CD8-positive, alpha-beta memory T cell (primary cell): ENCODE measurements at regions not wholly inside any gene's neighbourhood (a gene's known extent, or its start where the extent isn't known, plus 50 kb on each side); places are given as distances from the start of the nearest gene placed in this dataset.

Experiments used
- CTCF ChIA-PET: fragments of 350-600 bp; sonication (Branson Sonifier 250); formaldehyde crosslinking; loops from one replicate; lab custom pipeline; 2021; ENCODE audit warnings: antibody characterized with exemption; lab: Charles Lee
- POLR2A ChIA-PET: fragments of 350-600 bp; sonication (Branson Sonifier 250); formaldehyde crosslinking; loops from one replicate; lab custom pipeline; 2021; ENCODE audit warnings: antibody characterized with exemption; lab: Charles Lee
- DNase-seq, 5 donors: peaks; one replicate each; pipeline versions ENCODE4 v3.0.0 to v3.0.0-alpha.2; 2020 to 2022; ENCODE audit warnings: mixed read lengths in 1 of 5
- H3K27ac ChIP-seq: one replicate; pipeline ENCODE4 v1.7.0; 2013; ENCODE audit warnings: low read depth, mild to moderate bottlenecking, low read length, moderate library complexity
- H3K27me3 ChIP-seq: 2 replicates; pipeline ENCODE4 v1.7.0; 2013; ENCODE audit warnings: low read length, mild to moderate bottlenecking; ENCODE audit not compliant: insufficient read depth, poor library complexity, severe bottlenecking
- H3K36me3 ChIP-seq: 2 replicates; pipeline ENCODE4 v1.7.0; 2013; ENCODE audit warnings: mild to moderate bottlenecking, low read length, moderate library complexity; ENCODE audit not compliant: insufficient read depth
- H3K4me1 ChIP-seq: 2 replicates; pipeline ENCODE4 v1.7.0; 2013; ENCODE audit warnings: mild to moderate bottlenecking, low read length, moderate library complexity; ENCODE audit not compliant: insufficient read depth
- H3K4me3 ChIP-seq: 2 replicates; pipeline ENCODE4 v1.7.0; 2013; ENCODE audit warnings: mild to moderate bottlenecking, low read length
- H3K9me3 ChIP-seq: 2 replicates; pipeline ENCODE4 v1.7.0; 2013; ENCODE audit warnings: mild to moderate bottlenecking, low read length
- H3K27ac Mint-ChIP-seq, 8 donors: one replicate each; pipeline ENCODE4 v1.8.0; 2020 to 2021; ENCODE audit warnings: mixed read lengths in 8 of 8, mild to moderate bottlenecking in 6 of 8, inconsistent platforms in 3 of 8, moderate library complexity in 3 of 8
- H3K27me3 Mint-ChIP-seq, 2 donors: one replicate each; pipeline ENCODE4 v1.8.0; 2020 to 2021; ENCODE audit warnings: mixed read lengths in 2 of 2, mild to moderate bottlenecking in 1 of 2, moderate library complexity in 1 of 2
- H3K36me3 Mint-ChIP-seq, 3 donors: one replicate each; pipeline ENCODE4 v1.8.0; 2020 to 2021; ENCODE audit warnings: mixed read lengths in 3 of 3, inconsistent platforms in 1 of 3, mild to moderate bottlenecking in 1 of 3
- H3K4me1 Mint-ChIP-seq, 3 donors: one replicate each; pipeline ENCODE4 v1.8.0; 2020 to 2021; ENCODE audit warnings: mixed read lengths in 3 of 3, inconsistent platforms in 1 of 3, mild to moderate bottlenecking in 1 of 3
- H3K4me3 Mint-ChIP-seq, 7 donors: one replicate each; pipeline ENCODE4 v1.8.0; 2020 to 2021; ENCODE audit warnings: mixed read lengths in 7 of 7, mild to moderate bottlenecking in 6 of 7, moderate library complexity in 4 of 7, inconsistent platforms in 2 of 7
- H3K9me3 Mint-ChIP-seq, 5 donors: one replicate each; pipeline ENCODE4 v1.8.0; 2020 to 2022; ENCODE audit warnings: mixed read lengths in 5 of 5, mild to moderate bottlenecking in 3 of 5, moderate library complexity in 2 of 5, inconsistent platforms in 1 of 5

DNA sequence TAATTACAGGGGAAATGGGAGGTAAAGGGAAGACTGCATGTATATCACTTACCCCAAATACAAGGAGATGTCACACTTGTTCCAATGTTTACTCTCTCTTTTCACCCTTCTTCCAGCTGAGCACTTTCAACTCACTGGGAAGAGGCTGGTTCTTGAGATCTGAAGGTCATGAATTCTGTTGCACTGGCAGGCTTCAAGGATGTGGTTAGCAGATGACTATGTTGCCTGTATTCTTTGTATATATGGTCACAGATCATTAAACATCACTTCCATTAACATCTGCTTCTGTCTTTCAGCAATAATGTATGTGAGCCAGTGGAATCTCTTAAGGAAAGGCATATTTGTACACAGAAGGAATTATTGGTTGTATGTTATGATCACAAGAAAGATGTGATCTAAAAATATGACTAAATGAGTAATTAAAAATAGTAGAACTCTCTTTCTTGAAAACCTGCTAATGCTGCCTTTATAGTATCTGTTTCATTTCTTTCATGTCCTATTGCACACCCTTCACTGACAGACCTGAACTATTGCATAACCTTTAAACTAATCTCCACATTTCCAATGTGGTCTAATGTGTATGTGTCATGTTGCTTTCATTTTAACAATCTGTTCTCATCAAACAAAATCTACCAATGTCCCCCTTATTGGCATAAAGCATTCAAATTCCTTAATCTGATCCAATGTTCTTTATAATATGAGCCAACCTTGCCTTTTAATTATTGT, 131.4 kb upstream of the EPHA7 start:
- no peak for DNase-seq
- no peak overlapping the region for H3K27ac ChIP-seq
- H3K9me3 Mint-ChIP-seq: peaks cover 2 to 12% (median 6%) of the 10 kb centered on the region in 5 donors
- H3K4me1 Mint-ChIP-seq: no peaks in the 10 kb centered on the region
- H3K4me1 ChIP-seq: no peaks in the 10 kb centered on the region
- no peaks in the 10 kb centered on the region for H3K36me3 ChIP-seq
- CTCF ChIA-PET: no interaction called here
- POLR2A ChIA-PET: no interaction called here
- H3K4me3 Mint-ChIP-seq: no peak overlapping the region
- H3K27me3 Mint-ChIP-seq: no peaks in the 10 kb centered on the region
- H3K27ac Mint-ChIP-seq: no peak overlapping the region
- no peaks in the 10 kb centered on the region for H3K27me3 ChIP-seq
- H3K9me3 ChIP-seq: no peaks in the 10 kb centered on the region
- H3K4me3 ChIP-seq: no peak overlapping the region
- H3K36me3 Mint-ChIP-seq: no peaks in the 10 kb centered on the region

DNA sequence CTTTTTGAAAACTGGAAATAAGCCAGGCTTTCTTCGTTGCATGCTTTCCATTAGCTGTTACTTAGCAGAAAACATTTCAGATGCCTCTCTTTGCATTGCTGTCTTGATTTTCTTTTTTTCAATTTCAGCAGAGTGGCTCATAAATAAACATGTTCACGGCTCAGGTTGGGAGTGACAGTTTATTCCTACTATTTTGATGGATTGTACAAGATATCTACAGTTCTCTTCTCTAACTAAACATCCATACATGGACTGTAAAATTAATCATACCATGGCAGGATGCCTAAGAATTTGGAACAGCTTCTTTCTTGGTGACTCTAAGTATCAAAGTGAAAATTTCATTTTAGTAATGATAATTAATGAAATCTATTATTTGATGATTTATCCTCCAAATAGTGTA, 130.5 kb upstream of the EPHA7 start:
- Mint-ChIP-seq H3K4me1 (no peaks in the 10 kb centered on the region), H3K36me3 (no peaks in the 10 kb centered on the region), H3K4me3 (no peak overlapping the region), H3K9me3 (peaks cover 2 to 12% (median 8%) of the 10 kb centered on the region in 5 donors), H3K27ac (no peak overlapping the region), H3K27me3 (no peaks in the 10 kb centered on the region)
- no peaks in the 10 kb centered on the region for H3K27me3 ChIP-seq
- no peaks in the 10 kb centered on the region for H3K9me3 ChIP-seq
- ChIA-PET CTCF (no interaction called here), POLR2A (no interaction called here)
- no peak for DNase-seq
- no peak overlapping the region for H3K27ac ChIP-seq
- H3K4me1 ChIP-seq: no peaks in the 10 kb centered on the region
- H3K4me3 ChIP-seq: no peak overlapping the region
- no peaks in the 10 kb centered on the region for H3K36me3 ChIP-seq

DNA sequence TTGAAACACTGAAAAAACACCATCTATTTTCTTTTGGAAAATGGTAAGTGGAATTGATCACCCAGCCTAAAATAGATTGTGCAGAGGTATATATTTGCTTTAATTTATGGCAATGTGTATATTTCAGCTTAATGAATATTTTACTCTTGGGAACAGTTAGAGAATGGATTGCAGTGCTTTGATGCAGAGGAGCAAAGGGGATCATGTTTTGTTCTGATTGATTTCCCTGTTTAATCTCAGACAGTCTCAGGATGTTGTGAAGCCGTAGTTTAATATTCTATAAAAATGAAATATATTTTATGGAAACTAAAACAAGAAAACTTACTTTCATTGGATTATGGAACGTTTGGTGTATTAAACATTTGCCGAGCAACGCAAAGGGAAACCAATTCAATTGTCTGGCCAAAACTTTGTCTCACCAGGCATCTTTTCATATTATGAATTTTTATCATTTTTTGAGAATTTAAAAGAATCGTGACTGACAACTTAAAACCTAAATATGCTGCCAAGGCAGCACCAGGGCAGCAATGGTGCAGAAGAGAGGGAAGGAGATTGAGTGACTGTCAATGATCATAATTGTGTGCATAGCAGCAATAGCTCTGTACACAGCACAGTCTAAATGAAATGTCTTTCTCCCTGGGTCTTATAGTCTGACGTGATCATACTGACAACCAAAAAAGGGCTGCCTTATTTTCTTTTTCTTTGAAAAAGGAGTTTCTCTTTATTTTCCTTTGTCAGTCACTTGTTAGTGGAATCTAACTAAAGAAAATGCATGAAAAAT, 105.5 kb upstream of the EPHA7 start:
- Histone ChIP-seq H3K9me3 (no peaks in the 10 kb centered on the region), H3K27me3 (no peaks in the 10 kb centered on the region), H3K27ac (no peak overlapping the region), H3K36me3 (no peaks in the 10 kb centered on the region), H3K4me1 (no peaks in the 10 kb centered on the region), H3K4me3 (no peak overlapping the region)
- no peaks in the 10 kb centered on the region for H3K36me3 Mint-ChIP-seq
- CTCF ChIA-PET: no interaction called here
- POLR2A ChIA-PET: no interaction called here
- H3K4me3 Mint-ChIP-seq: no peak overlapping the region
- peaks cover 2 to 5% (median 3%) of the 10 kb centered on the region in 5 donors for H3K9me3 Mint-ChIP-seq
- DNase-seq: no peak
- H3K4me1 Mint-ChIP-seq: no peaks in the 10 kb centered on the region
- no peak overlapping the region for H3K27ac Mint-ChIP-seq
- H3K27me3 Mint-ChIP-seq: no peaks in the 10 kb centered on the region

DNA sequence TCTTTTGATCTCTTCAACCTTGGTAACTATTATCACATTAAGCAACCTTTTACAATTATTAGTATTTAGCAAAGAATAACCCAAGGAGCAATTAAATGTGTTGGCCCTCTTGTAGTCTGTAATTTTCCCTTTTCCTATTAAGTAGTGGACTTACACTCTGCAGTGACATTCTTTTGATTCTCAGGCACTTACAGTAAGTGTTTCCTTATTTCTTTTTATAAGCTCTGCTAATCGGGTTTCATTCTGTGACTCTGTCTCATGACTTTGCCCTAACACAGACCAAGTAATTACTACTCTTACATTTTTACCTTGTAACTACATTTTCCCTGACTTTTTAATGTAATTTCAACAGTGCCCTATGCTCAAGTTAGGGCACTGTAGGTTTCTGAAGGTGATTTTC, 104.0 kb upstream of the EPHA7 start:
- no peak for DNase-seq
- peaks cover 6 to 13% (median 7%) of the 10 kb centered on the region in 5 donors for H3K9me3 Mint-ChIP-seq

GRCh38 chr6:93516441-93516840, 97.1 kb upstream of the EPHA7 start:
- POLR2A ChIA-PET: no interaction called here
- Histone ChIP-seq H3K9me3 (no peaks in the 10 kb centered on the region), H3K36me3 (no peaks in the 10 kb centered on the region), H3K27ac (no peak overlapping the region), H3K27me3 (no peaks in the 10 kb centered on the region), H3K4me3 (no peak overlapping the region), H3K4me1 (no peaks in the 10 kb centered on the region)
- Mint-ChIP-seq H3K27ac (no peak overlapping the region), H3K9me3 (peaks cover 4 to 23% (median 10%) of the 10 kb centered on the region in 5 donors), H3K4me1 (no peaks in the 10 kb centered on the region), H3K27me3 (no peaks in the 10 kb centered on the region), H3K36me3 (no peaks in the 10 kb centered on the region), H3K4me3 (no peak overlapping the region)
- no peak for DNase-seq
- CTCF ChIA-PET: no interaction called here

More for the DNA sequence above, 104.0 kb upstream of the EPHA7 start:
- no peaks in the 10 kb centered on the region for H3K27me3 ChIP-seq
- CTCF ChIA-PET: no interaction called here
- H3K4me1 ChIP-seq: no peaks in the 10 kb centered on the region
- Mint-ChIP-seq H3K27ac (no peak overlapping the region), H3K4me1 (no peaks in the 10 kb centered on the region), H3K36me3 (no peaks in the 10 kb centered on the region), H3K4me3 (no peak overlapping the region), H3K27me3 (no peaks in the 10 kb centered on the region)
- no peaks in the 10 kb centered on the region for H3K9me3 ChIP-seq
- POLR2A ChIA-PET: no interaction called here
- no peak overlapping the region for H3K27ac ChIP-seq
- no peak overlapping the region for H3K4me3 ChIP-seq
- no peaks in the 10 kb centered on the region for H3K36me3 ChIP-seq

- H3K4me3 Mint-ChIP-seq: no peak overlapping the region
- no peak for DNase-seq
- no peaks in the 10 kb centered on the region for H3K36me3 Mint-ChIP-seq
- no peaks in the 10 kb centered on the region for H3K27me3 Mint-ChIP-seq
- Histone ChIP-seq H3K4me3 (no peak overlapping the region), H3K9me3 (no peaks in the 10 kb centered on the region), H3K36me3 (no peaks in the 10 kb centered on the region), H3K27ac (no peak overlapping the region), H3K4me1 (no peaks in the 10 kb centered on the region), H3K27me3 (no peaks in the 10 kb centered on the region)
- peaks cover 4 to 23% (median 10%) of the 10 kb centered on the region in 5 donors for H3K9me3 Mint-ChIP-seq
- H3K4me1 Mint-ChIP-seq: no peaks in the 10 kb centered on the region
- H3K27ac Mint-ChIP-seq: no peak overlapping the region
- CTCF ChIA-PET: no interaction called here
- POLR2A ChIA-PET: no interaction called here
Measured at GRCh38 chr6:93515736-93516135, 96.4 kb upstream of the EPHA7 start.

GRCh38 chr6:93498713-93499112, 79.4 kb upstream of the EPHA7 start:
- Mint-ChIP-seq H3K9me3 (peaks cover 0 to 24% (median 6%) of the 10 kb centered on the region in 5 donors), H3K27me3 (no peaks in the 10 kb centered on the region), H3K4me1 (no peaks in the 10 kb centered on the region), H3K36me3 (no peaks in the 10 kb centered on the region), H3K4me3 (no peak overlapping the region), H3K27ac (no peak overlapping the region)
- POLR2A ChIA-PET: no interaction called here
- Histone ChIP-seq H3K9me3 (no peaks in the 10 kb centered on the region), H3K36me3 (no peaks in the 10 kb centered on the region), H3K4me3 (no peak overlapping the region), H3K4me1 (no peaks in the 10 kb centered on the region), H3K27ac (no peak overlapping the region), H3K27me3 (no peaks in the 10 kb centered on the region)
- DNase-seq: no peak
- CTCF ChIA-PET: no interaction called here

GRCh38 chr6:93496548-93496947, 77.2 kb upstream of the EPHA7 start:
- Histone ChIP-seq H3K27me3 (no peaks in the 10 kb centered on the region), H3K27ac (no peak overlapping the region), H3K36me3 (no peaks in the 10 kb centered on the region), H3K9me3 (no peaks in the 10 kb centered on the region), H3K4me1 (no peaks in the 10 kb centered on the region), H3K4me3 (no peak overlapping the region)
- Mint-ChIP-seq H3K27me3 (no peaks in the 10 kb centered on the region), H3K4me3 (no peak overlapping the region), H3K27ac (no peak overlapping the region), H3K36me3 (no peaks in the 10 kb centered on the region), H3K9me3 (peaks cover 0 to 32% (median 7%) of the 10 kb centered on the region in 5 donors), H3K4me1 (no peaks in the 10 kb centered on the region)
- no peak for DNase-seq
- ChIA-PET CTCF (no interaction called here), POLR2A (no interaction called here)
